ENCODE measurements at regions not wholly inside any gene's neighbourhood (a gene's known extent, or its start where the extent isn't known, plus 50 kb on each side); places are given as distances from the start of the nearest gene placed in this dataset.

- H3K9me3 ChIP-seq (ENCODE audit: control insufficient read depth, insufficient read depth, low read length): no peaks in the 10 kb centered on the region
- DNase-seq (no peak), ATAC-seq (peak in 1 of 3 donors; percentile 56)
- H3K36me3 ChIP-seq (ENCODE audit: control insufficient read depth, insufficient read depth, low read length): no peaks in the 10 kb centered on the region
- peaks cover 15% of the 10 kb centered on the region in 2 donors for H3K4me1 Mint-ChIP-seq
- H3K27me3 ChIP-seq (ENCODE audit: control insufficient read depth, insufficient read depth, low read length): no peaks in the 10 kb centered on the region
- H3K27ac Mint-ChIP-seq: no peak overlapping the region
- H3K27me3 Mint-ChIP-seq (ENCODE audit: low read depth in 2 of 2): peaks cover 0 to 15% of the 10 kb centered on the region in 2 donors
- intact Hi-C loops (cut with micrococcal nuclease): no loop called here
- no peak overlapping the region for H3K4me3 Mint-ChIP-seq
- peaks cover 8% of the 10 kb centered on the region for H3K4me1 ChIP-seq (ENCODE audit: control insufficient read depth, insufficient read depth, low read length)
- no peak overlapping the region for H3K27ac ChIP-seq (ENCODE audit: low read length)
- H3K9me3 Mint-ChIP-seq: no peaks in the 10 kb centered on the region
- no peaks in the 10 kb centered on the region for H3K36me3 Mint-ChIP-seq
- no peak overlapping the region for H3K4me3 ChIP-seq (ENCODE audit: low read length)
- no peak for TF ChIP-seq CTCF (IDR thresholded peaks at IDR 0.05)
- WGBS (ENCODE audit: insufficient coverage): 84% methylated on average over 2 of the region's 2 CpGs
These were observed 144.8 kb upstream of the SAMSN1 start for GRCh38 chr21:14690886-14691285.

- no peak overlapping the region for H3K27ac Mint-ChIP-seq
- Histone ChIP-seq H3K9me3 (ENCODE audit: control insufficient read depth, insufficient read depth, low read length) (no peaks in the 10 kb centered on the region), H3K4me3 (ENCODE audit: low read length) (no peak overlapping the region), H3K27ac (ENCODE audit: low read length) (no peak overlapping the region), H3K36me3 (ENCODE audit: control insufficient read depth, insufficient read depth, low read length) (no peaks in the 10 kb centered on the region), H3K27me3 (ENCODE audit: control insufficient read depth, insufficient read depth, low read length) (no peaks in the 10 kb centered on the region), H3K4me1 (ENCODE audit: control insufficient read depth, insufficient read depth, low read length) (peaks cover 9% of the 10 kb centered on the region)
- ATAC-seq (no peak), DNase-seq (no peak)
- TF ChIP-seq CTCF (IDR thresholded peaks at IDR 0.05): no peak
- H3K4me3 Mint-ChIP-seq: no peak overlapping the region
- H3K36me3 Mint-ChIP-seq: no peaks in the 10 kb centered on the region
- H3K4me1 Mint-ChIP-seq: peaks cover 15 to 19% of the 10 kb centered on the region in 2 donors
- 100% methylated on average over 1 of the region's 3 CpGs for WGBS (ENCODE audit: insufficient coverage)
- intact Hi-C loops (cut with micrococcal nuclease): loop anchor here (10.0 kb wide), 1 partner anchor 164 kb away; no protein-coding TSS in a partner anchor
- H3K27me3 Mint-ChIP-seq (ENCODE audit: low read depth in 2 of 2): peaks cover 0 to 10% of the 10 kb centered on the region in 2 donors
- H3K9me3 Mint-ChIP-seq: no peaks in the 10 kb centered on the region
These were observed 142.8 kb upstream of the SAMSN1 start for GRCh38 chr21:14688936-14689335.

- no peak overlapping the region for H3K27ac ChIP-seq (ENCODE audit: low read length)
- no peak for ATAC-seq
- intact Hi-C loops (cut with micrococcal nuclease): loop anchor here (10.0 kb wide), 1 partner anchor 164 kb away; no protein-coding TSS in a partner anchor
- WGBS (ENCODE audit: insufficient coverage): 92% methylated on average over 1 of the region's 3 CpGs
- H3K4me1 Mint-ChIP-seq: peaks cover 15 to 19% of the 10 kb centered on the region in 2 donors
- H3K9me3 ChIP-seq (ENCODE audit: control insufficient read depth, insufficient read depth, low read length): no peaks in the 10 kb centered on the region
- H3K27me3 ChIP-seq (ENCODE audit: control insufficient read depth, insufficient read depth, low read length): no peaks in the 10 kb centered on the region
- no peak for TF ChIP-seq CTCF (IDR thresholded peaks at IDR 0.05)
- no peaks in the 10 kb centered on the region for H3K36me3 Mint-ChIP-seq
- peaks cover 9% of the 10 kb centered on the region for H3K4me1 ChIP-seq (ENCODE audit: control insufficient read depth, insufficient read depth, low read length)
- no peak overlapping the region for H3K4me3 Mint-ChIP-seq
- no peak overlapping the region for H3K4me3 ChIP-seq (ENCODE audit: low read length)
- DNase-seq: no peak
- H3K9me3 Mint-ChIP-seq: no peaks in the 10 kb centered on the region
- no peaks in the 10 kb centered on the region for H3K36me3 ChIP-seq (ENCODE audit: control insufficient read depth, insufficient read depth, low read length)
- no peak overlapping the region for H3K27ac Mint-ChIP-seq
- peaks cover 0 to 10% of the 10 kb centered on the region in 2 donors for H3K27me3 Mint-ChIP-seq (ENCODE audit: low read depth in 2 of 2)
These were observed 142.3 kb upstream of the SAMSN1 start for GRCh38 chr21:14688412-14688811.

- intact Hi-C loops (cut with micrococcal nuclease): loop anchor here (10.0 kb wide), 1 partner anchor 162 kb away; no protein-coding TSS in a partner anchor
- Histone ChIP-seq H3K4me1 (ENCODE audit: control insufficient read depth, insufficient read depth, low read length) (peaks cover 9% of the 10 kb centered on the region), H3K4me3 (ENCODE audit: low read length) (no peak overlapping the region), H3K27me3 (ENCODE audit: control insufficient read depth, insufficient read depth, low read length) (no peaks in the 10 kb centered on the region), H3K27ac (ENCODE audit: low read length) (peak overlapping the region; percentile 7), H3K36me3 (ENCODE audit: control insufficient read depth, insufficient read depth, low read length) (no peaks in the 10 kb centered on the region), H3K9me3 (ENCODE audit: control insufficient read depth, insufficient read depth, low read length) (no peaks in the 10 kb centered on the region)
- H3K27ac Mint-ChIP-seq: no peak overlapping the region
- no peaks in the 10 kb centered on the region for H3K36me3 Mint-ChIP-seq
- no peak overlapping the region for H3K4me3 Mint-ChIP-seq
- no peak for DNase-seq
- no peak for TF ChIP-seq CTCF (IDR thresholded peaks at IDR 0.05)
- peak; percentile 30 to 46 (median 30) for ATAC-seq
- no peaks in the 10 kb centered on the region for H3K9me3 Mint-ChIP-seq
- peaks cover 15 to 19% of the 10 kb centered on the region in 2 donors for H3K4me1 Mint-ChIP-seq
- peaks cover 0 to 10% of the 10 kb centered on the region in 2 donors for H3K27me3 Mint-ChIP-seq (ENCODE audit: low read depth in 2 of 2)
These were observed 141.1 kb upstream of the SAMSN1 start for GRCh38 chr21:14687268-14687625.
